Endothelial cell of umbilical vein (primary cell): ENCODE measurements at regions not wholly inside any gene's neighbourhood (a gene's known extent, or its start where the extent isn't known, plus 50 kb on each side); places are given as distances from the start of the nearest gene placed in this dataset.

Source experiments
- BruUV-seq: library from RNA; stranded (reverse); fragments of 400-500 nt; replicated peaks from 2 replicates; lab custom pipeline; 2021; lab: Mats Ljungman, UMichigan
- CTCF ChIA-PET: fragments of 300-600, 350-600 bp; sonication (Branson Sonifier 250); formaldehyde crosslinking; loops from one replicate; lab custom pipeline; 2021; ENCODE audit warnings: antibody characterized with exemption, inconsistent platforms; lab: Charles Lee
- POLR2A ChIA-PET: fragments of 300-600, 350-600 bp; sonication (Branson Sonifier 250); formaldehyde crosslinking; loops from one replicate; lab custom pipeline; 2021; ENCODE audit warnings: antibody characterized with exemption, inconsistent platforms; lab: Charles Lee
- DNase-seq: peaks from one replicate; pipeline ENCODE4 v3.0.0-alpha.2; 2011; ENCODE audit warnings: low read depth, low spot score
- FAIRE-seq: peaks from 2 replicates; lab custom pipeline; 2011; peaks lifted over from hg19 to GRCh38; lab: Jason Lieb, UNC
- H2AFZ ChIP-seq: 2 replicates; pipeline ENCODE4 v1.6.0; 2012; ENCODE audit warnings: low read depth, low read length, control low read depth, inconsistent platforms
- H3K27ac ChIP-seq: 2 replicates; pipeline ENCODE4 v1.5.1; 2011; ENCODE audit warnings: low read depth, mild to moderate bottlenecking, control low read depth, low read length, moderate library complexity; ENCODE audit not compliant: insufficient read depth
- H3K27me3 ChIP-seq, 2 experiments: 2 replicates each; pipeline versions ENCODE4 v1.6.0 to v1.6.1; 2011; ENCODE audit warnings: low read length in 2 of 2, mixed read lengths in 1 of 2; ENCODE audit not compliant: control insufficient read depth in 2 of 2, insufficient read depth in 2 of 2
- H3K36me3 ChIP-seq, 2 experiments: 2 replicates in 1 of 2; 3 replicates in 1 of 2; pipeline ENCODE4 v1.5.1; 2011; ENCODE audit warnings: low read length in 2 of 2, mild to moderate bottlenecking in 1 of 2, moderate library complexity in 1 of 2; ENCODE audit not compliant: control insufficient read depth in 2 of 2, insufficient read depth in 2 of 2; ENCODE audit errors: extremely low read depth in 1 of 2
- H3K4me1 ChIP-seq: 3 replicates; pipeline ENCODE4 v1.5.1; 2011; ENCODE audit warnings: mild to moderate bottlenecking, low read length; ENCODE audit not compliant: control insufficient read depth, insufficient read depth; ENCODE audit errors: extremely low read depth
- H3K4me2 ChIP-seq: 2 replicates; pipeline ENCODE4 v1.6.1; 2011; ENCODE audit warnings: low read length, control low read depth, mixed read lengths; ENCODE audit not compliant: insufficient read depth
- H3K4me3 ChIP-seq, 3 experiments: fragments of 200-600 bp in 1 of 3; sonication (generic), shearing (Covaris generic) in 1 of 3; replicated peaks in 1 of 3; 2 replicates each; pipeline ENCODE4 v1.5.1; 2011 to 2016; ENCODE audit warnings: control low read depth in 3 of 3, low read length in 3 of 3, mild to moderate bottlenecking in 2 of 3, inconsistent platforms in 1 of 3, low read depth in 1 of 3, moderate library complexity in 1 of 3; ENCODE audit not compliant: insufficient read depth in 1 of 3
- H3K79me2 ChIP-seq: 2 replicates; pipeline ENCODE4 v1.6.0; 2012; ENCODE audit warnings: low read length, inconsistent platforms; ENCODE audit not compliant: control insufficient read depth, insufficient read depth
- H3K9ac ChIP-seq: replicated peaks from 2 replicates; pipeline ENCODE3; 2011; ENCODE audit warnings: low read length, control low read depth; ENCODE audit not compliant: insufficient read depth; ENCODE audit errors: extremely low read depth
- H3K9me1 ChIP-seq: replicated peaks from 3 replicates; pipeline ENCODE4 v1.6.0; 2011; ENCODE audit warnings: mild to moderate bottlenecking, low read length; ENCODE audit not compliant: control insufficient read depth, insufficient read depth; ENCODE audit errors: extremely low read depth
- H3K9me3 ChIP-seq: replicated peaks from 2 replicates; pipeline ENCODE4 v1.5.1; 2012; ENCODE audit warnings: low read length, inconsistent platforms; ENCODE audit not compliant: control insufficient read depth, insufficient read depth
- H4K20me1 ChIP-seq: replicated peaks from 2 replicates; pipeline ENCODE3; 2011; ENCODE audit warnings: mild to moderate bottlenecking, low read length; ENCODE audit not compliant: control insufficient read depth, insufficient read depth; ENCODE audit errors: extremely low read depth
- CTCF ChIP-seq, 2 donors: IDR thresholded peaks; 1 replicate in 1 of 2; 2 replicates in 1 of 2; pipeline ENCODE4 v1.5.1; 2011; ENCODE audit warnings: low read length in 2 of 2, mild to moderate bottlenecking in 2 of 2, moderate library complexity in 2 of 2, control low read depth in 1 of 2, inconsistent platforms in 1 of 2, low read depth in 1 of 2; ENCODE audit not compliant: insufficient read depth in 1 of 2; ENCODE audit errors: extremely low read depth in 1 of 2
- EZH2 ChIP-seq: IDR thresholded peaks from 2 replicates; pipeline ENCODE4 v1.6.1; 2012; ENCODE audit warnings: borderline replicate concordance, low read depth, mild to moderate bottlenecking, moderate library complexity, low read length, inconsistent platforms; ENCODE audit not compliant: severe bottlenecking
- MAX ChIP-seq: IDR thresholded peaks from 2 replicates; pipeline ENCODE4 v1.6.1; 2011; ENCODE audit not compliant: insufficient read depth, insufficient read length
- MYC ChIP-seq: IDR thresholded peaks from one replicate; pipeline ENCODE4 v1.6.1; 2011; ENCODE audit warnings: mild to moderate bottlenecking, low read depth, low read length
- POLR2A ChIP-seq: IDR thresholded peaks from 2 replicates; pipeline ENCODE4 v1.6.1; 2012; ENCODE audit warnings: low read depth, mild to moderate bottlenecking, control low read depth, low read length
- dilution Hi-C: fragments of 300-500 bp; cut with MboI; formaldehyde crosslinking; loops from one replicate; pipeline ENCODE4 v1.15.0; 2019; ENCODE audit warnings: low sequenced_read_pairs; ENCODE audit not compliant: extremely low pct_ligation_motif_present
- intact Hi-C: fragments of 100-400 bp; cut with micrococcal nuclease; formaldehyde crosslinking; loops from one replicate; pipeline ENCODE4 v1.10.0; 2022

- no TSS peak for BruUV-seq
Measured at GRCh38 chr5:68562308-68562707, 346.8 kb downstream of the PIK3R1 start.

More at GRCh38 chr5:68562308-68562707, 346.8 kb downstream of the PIK3R1 start:
- Histone ChIP-seq H3K4me1 (no peaks in the 10 kb centered on the region), H2AFZ (no peak overlapping the region), H3K4me2 (no peak overlapping the region), H3K9me1 (no peaks in the 10 kb centered on the region), H3K9ac (no peak overlapping the region), H3K79me2 (no peaks in the 10 kb centered on the region), H3K27ac (no peak overlapping the region), H3K9me3 (no peaks in the 10 kb centered on the region), H3K36me3 (no peaks in the 10 kb centered on the region), H3K4me3 (no peak overlapping the region), H3K27me3 (no peaks in the 10 kb centered on the region), H4K20me1 (no peaks in the 10 kb centered on the region)
- ChIA-PET CTCF (interaction anchor here (1.4 kb wide), 1 partner anchor 11 kb away, joined by 3 read pairs; no protein-coding TSS in a partner anchor), POLR2A (no interaction called here)
- TF ChIP-seq MYC (no peak), MAX (no peak), EZH2 (no peak), CTCF (IDR thresholded peaks at IDR 0.05; ENCODE audit: extremely low read depth in 1 of 2, insufficient read depth in 1 of 2, low read depth in 1 of 2, low read length in 2 of 2) (no peak), POLR2A (no peak)
- intact Hi-C loops, result no loop called here
- FAIRE-seq (no peak), DNase-seq (no peak)
- dilution Hi-C loops, result no loop called here
